CD4-positive, alpha-beta T cell (primary cell): ENCODE measurements at regions not wholly inside any gene's neighbourhood (a gene's known extent, or its start where the extent isn't known, plus 50 kb on each side); places are given as distances from the start of the nearest gene placed in this dataset.

ENCODE experiments used
- ATAC-seq: fragments of 200-7000 bp; cut with Tn5 transposase; one replicate; pipeline ENCODE4 v1.10.0; 2022; ENCODE audit warnings: mild to moderate bottlenecking; ENCODE audit not compliant: poor library complexity
- CTCF ChIA-PET: fragments of 350-600 bp; sonication (Branson Sonifier 250); formaldehyde crosslinking; loops from one replicate; lab custom pipeline; 2021; ENCODE audit warnings: antibody characterized with exemption, inconsistent platforms; lab: Charles Lee
- POLR2A ChIA-PET: fragments of 350-600 bp; sonication (Branson Sonifier 250); formaldehyde crosslinking; loops from one replicate; lab custom pipeline; 2021; ENCODE audit warnings: antibody characterized with exemption, inconsistent platforms; lab: Charles Lee
- DNase-seq, 14 experiments: peaks; one replicate each; pipeline ENCODE4 v3.0.0-alpha.2; 2013 to 2020; ENCODE audit warnings: mixed read lengths in 2 of 14
- H3K27ac ChIP-seq, 2 donors: one replicate each; pipeline versions ENCODE4 v1.5.1 to v1.7.0; 2013; ENCODE audit warnings: low read length in 2 of 2, low read depth in 1 of 2, mild to moderate bottlenecking in 1 of 2
- H3K27me3 ChIP-seq, 2 experiments: 1 replicate in 1 of 2; 2 replicates in 1 of 2; pipeline versions ENCODE4 v1.6.1 to v1.7.0; 2013; ENCODE audit warnings: low read length in 2 of 2, control low read depth in 1 of 2, mild to moderate bottlenecking in 1 of 2, moderate library complexity in 1 of 2; ENCODE audit not compliant: insufficient read depth in 2 of 2, control insufficient read depth in 1 of 2
- H3K36me3 ChIP-seq: one replicate; pipeline ENCODE4 v1.6.1; 2013; ENCODE audit warnings: low read length, control low read depth; ENCODE audit not compliant: insufficient read depth
- H3K4me1 ChIP-seq: one replicate; pipeline ENCODE4 v1.6.1; 2013; ENCODE audit warnings: low read length, control low read depth; ENCODE audit not compliant: insufficient read depth
- H3K4me3 ChIP-seq: one replicate; pipeline ENCODE4 v1.5.1; 2013; ENCODE audit warnings: mild to moderate bottlenecking, low read length, moderate library complexity
- H3K9me3 ChIP-seq, 2 experiments: 1 replicate in 1 of 2; 2 replicates in 1 of 2; pipeline versions ENCODE4 v1.6.1 to v1.7.0; 2013; ENCODE audit warnings: low read length in 2 of 2, mild to moderate bottlenecking in 2 of 2, control low read depth in 1 of 2, moderate library complexity in 1 of 2; ENCODE audit not compliant: control insufficient read depth in 1 of 2, insufficient read depth in 1 of 2
- H3K27ac Mint-ChIP-seq: one replicate; pipeline ENCODE4 v1.8.0; 2020; ENCODE audit warnings: mixed read lengths
- H3K27me3 Mint-ChIP-seq: one replicate; pipeline ENCODE4 v1.8.0; 2021; ENCODE audit warnings: mixed read lengths
- H3K36me3 Mint-ChIP-seq: one replicate; pipeline ENCODE4 v1.8.0; 2021; ENCODE audit warnings: low read depth, mixed read lengths
- H3K4me1 Mint-ChIP-seq: one replicate; pipeline ENCODE4 v1.8.0; 2021; ENCODE audit warnings: low read depth, mixed read lengths
- H3K4me3 Mint-ChIP-seq: one replicate; pipeline ENCODE4 v1.8.0; 2020; ENCODE audit warnings: mild to moderate bottlenecking, mixed read lengths
- H3K9me3 Mint-ChIP-seq: one replicate; pipeline ENCODE4 v1.8.0; 2020; ENCODE audit warnings: mixed read lengths
- intact Hi-C, 2 experiments: fragments of 100-400 bp; cut with DNase I in 1 of 2; cut with micrococcal nuclease in 1 of 2; formaldehyde crosslinking; loops; one replicate each; pipeline versions ENCODE4 v1.15.1 to v1.9.0; 2023 to 2025; cut with DNase I, micrococcal nuclease
- TF ChIP-seq, protein P1 (sequence below): fragments of 200-600 bp; IDR thresholded peaks from one replicate; pipeline ENCODE4 v1.8.0; 2022; ENCODE audit warnings: antibody characterized with exemption, mild to moderate bottlenecking

DNA sequence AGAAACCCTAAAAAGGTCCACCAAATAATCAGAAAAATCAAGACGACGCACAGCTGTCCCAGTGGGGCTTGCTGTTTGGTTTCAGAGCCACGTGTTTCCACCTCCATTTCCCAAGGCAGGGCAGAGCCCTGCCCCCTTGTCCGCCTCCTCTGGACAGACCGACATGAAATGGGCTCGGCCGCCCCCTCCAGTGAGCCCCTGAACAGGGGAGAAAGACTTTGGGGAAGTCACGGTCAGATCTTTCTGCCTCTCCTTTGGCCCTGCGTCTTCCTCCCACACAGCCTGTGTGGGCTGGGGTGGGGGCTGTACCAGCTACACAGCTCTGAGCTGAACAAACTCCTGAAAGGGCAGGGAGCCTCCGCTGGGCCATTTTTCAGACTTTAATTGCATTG, 230.7 kb downstream of the ENGASE start:
- peaks cover 26% of the 10 kb centered on the region for H3K27me3 Mint-ChIP-seq
- H3K9me3 ChIP-seq: peaks cover 0 to 4% of the 10 kb centered on the region in 2 experiments
- intact Hi-C loops: no loop called here
- no peak overlapping the region for H3K27ac Mint-ChIP-seq
- no peak overlapping the region for H3K4me3 ChIP-seq
- H3K4me1 ChIP-seq: no peaks in the 10 kb centered on the region
- TF ChIP-seq, protein P1, sequence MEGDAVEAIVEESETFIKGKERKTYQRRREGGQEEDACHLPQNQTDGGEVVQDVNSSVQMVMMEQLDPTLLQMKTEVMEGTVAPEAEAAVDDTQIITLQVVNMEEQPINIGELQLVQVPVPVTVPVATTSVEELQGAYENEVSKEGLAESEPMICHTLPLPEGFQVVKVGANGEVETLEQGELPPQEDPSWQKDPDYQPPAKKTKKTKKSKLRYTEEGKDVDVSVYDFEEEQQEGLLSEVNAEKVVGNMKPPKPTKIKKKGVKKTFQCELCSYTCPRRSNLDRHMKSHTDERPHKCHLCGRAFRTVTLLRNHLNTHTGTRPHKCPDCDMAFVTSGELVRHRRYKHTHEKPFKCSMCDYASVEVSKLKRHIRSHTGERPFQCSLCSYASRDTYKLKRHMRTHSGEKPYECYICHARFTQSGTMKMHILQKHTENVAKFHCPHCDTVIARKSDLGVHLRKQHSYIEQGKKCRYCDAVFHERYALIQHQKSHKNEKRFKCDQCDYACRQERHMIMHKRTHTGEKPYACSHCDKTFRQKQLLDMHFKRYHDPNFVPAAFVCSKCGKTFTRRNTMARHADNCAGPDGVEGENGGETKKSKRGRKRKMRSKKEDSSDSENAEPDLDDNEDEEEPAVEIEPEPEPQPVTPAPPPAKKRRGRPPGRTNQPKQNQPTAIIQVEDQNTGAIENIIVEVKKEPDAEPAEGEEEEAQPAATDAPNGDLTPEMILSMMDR: no peak
- ATAC-seq: no peak
- no peaks in the 10 kb centered on the region for H3K36me3 ChIP-seq
- ChIA-PET POLR2A (no interaction called here), CTCF (no interaction called here)
- no peak overlapping the region for H3K4me3 Mint-ChIP-seq
- no peaks in the 10 kb centered on the region for H3K9me3 Mint-ChIP-seq
- H3K4me1 Mint-ChIP-seq: no peaks in the 10 kb centered on the region
- no peak for DNase-seq
- no peaks in the 10 kb centered on the region for H3K36me3 Mint-ChIP-seq
- H3K27me3 ChIP-seq: peaks cover 12 to 19% of the 10 kb centered on the region in 2 experiments
- no peak overlapping the region for H3K27ac ChIP-seq

DNA sequence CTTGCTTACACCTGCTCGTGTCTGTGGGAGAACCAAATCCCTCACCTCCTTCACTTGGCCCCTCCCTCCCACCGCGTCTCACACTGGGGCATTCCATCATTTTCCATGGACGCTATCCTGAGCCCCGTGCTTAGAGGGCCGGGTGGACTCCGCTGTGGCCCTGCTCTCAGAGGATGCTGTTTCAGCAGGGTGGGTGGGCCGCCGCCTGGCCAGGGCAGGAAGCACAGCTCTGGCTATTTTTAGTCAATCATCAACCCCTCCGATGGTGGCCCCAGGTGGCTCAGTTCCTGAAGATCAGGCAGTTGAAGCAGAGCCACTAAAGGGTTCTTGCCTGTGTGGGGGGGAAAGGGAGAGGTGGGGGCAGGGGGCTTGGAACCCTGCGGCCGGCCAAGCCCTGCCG, 230.3 kb downstream of the ENGASE start:
- no peaks in the 10 kb centered on the region for H3K36me3 ChIP-seq
- Mint-ChIP-seq H3K36me3 (no peaks in the 10 kb centered on the region), H3K27me3 (peaks cover 28% of the 10 kb centered on the region), H3K27ac (no peak overlapping the region), H3K9me3 (no peaks in the 10 kb centered on the region), H3K4me3 (no peak overlapping the region), H3K4me1 (no peaks in the 10 kb centered on the region)
- no peak overlapping the region for H3K4me3 ChIP-seq
- no peak for ATAC-seq
- no peak for DNase-seq
- ChIA-PET CTCF (no interaction called here), POLR2A (no interaction called here)
- H3K27ac ChIP-seq: no peak overlapping the region
- no peaks in the 10 kb centered on the region for H3K4me1 ChIP-seq
- peaks cover 0 to 4% of the 10 kb centered on the region in 2 experiments for H3K9me3 ChIP-seq
- TF ChIP-seq, protein P1: no peak
- peaks cover 12 to 19% of the 10 kb centered on the region in 2 experiments for H3K27me3 ChIP-seq
- intact Hi-C loops: no loop called here

DNA sequence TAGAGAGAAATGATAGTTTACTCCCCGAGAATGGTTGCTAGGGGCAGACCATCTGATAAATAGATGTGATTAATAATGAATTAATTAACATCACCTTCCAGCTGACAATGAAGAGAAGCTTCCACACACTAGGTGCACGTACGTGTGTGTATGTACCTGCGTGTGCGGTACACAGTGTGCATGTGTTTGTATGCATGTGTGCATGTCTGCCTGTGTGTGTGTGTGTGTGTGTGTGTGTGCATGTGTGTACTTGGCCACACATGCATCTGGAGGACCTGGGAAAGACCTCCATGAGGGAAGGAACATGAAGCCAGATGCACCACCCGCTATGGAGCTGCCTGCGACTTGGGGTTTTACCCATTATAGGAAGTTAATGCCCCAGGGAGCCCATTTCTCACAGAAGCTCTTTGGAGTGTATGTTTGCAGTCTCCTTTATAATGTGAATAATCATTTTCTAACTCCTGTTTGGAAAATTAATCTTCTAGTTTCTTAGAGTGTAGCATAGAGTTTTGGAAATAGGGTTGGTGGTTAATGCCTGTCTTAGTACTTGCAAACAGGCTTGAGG, 229.1 kb downstream of the ENGASE start:
- CTCF ChIA-PET: no interaction called here

More for the DNA sequence above, 229.1 kb downstream of the ENGASE start:
- Mint-ChIP-seq H3K27me3 (peaks cover 23% of the 10 kb centered on the region), H3K4me3 (no peak overlapping the region), H3K9me3 (no peaks in the 10 kb centered on the region), H3K36me3 (no peaks in the 10 kb centered on the region), H3K4me1 (no peaks in the 10 kb centered on the region), H3K27ac (no peak overlapping the region)
- Histone ChIP-seq H3K36me3 (no peaks in the 10 kb centered on the region), H3K4me3 (no peak overlapping the region), H3K4me1 (no peaks in the 10 kb centered on the region), H3K9me3 (peaks cover 0 to 4% of the 10 kb centered on the region in 2 experiments), H3K27me3 (peaks cover 12 to 19% of the 10 kb centered on the region in 2 experiments), H3K27ac (no peak overlapping the region)
- POLR2A ChIA-PET: no interaction called here
- DNase-seq: no peak
- ATAC-seq: no peak
- intact Hi-C loops: no loop called here
- TF ChIP-seq, protein P1: no peak
